Epithelial cell of esophagus (primary cell): ENCODE measurements at regions not wholly inside any gene's neighbourhood (a gene's known extent, or its start where the extent isn't known, plus 50 kb on each side); places are given as distances from the start of the nearest gene placed in this dataset.
"Not testable (repeated sequence)": the region's sequence is repeated elsewhere in the genome, so short reads cannot be mapped to it uniquely, and the experiment has no call there.

ENCODE experiments used
- DNase-seq: peaks from one replicate; pipeline ENCODE4 v3.0.0; 2010; ENCODE audit warnings: low read depth
- H3K4me3 ChIP-seq: 2 replicates; pipeline ENCODE4 v1.5.1; 2011; ENCODE audit warnings: mild to moderate bottlenecking, low read length, control low read depth
- TF ChIP-seq, protein P1 (sequence below): IDR thresholded peaks from 2 replicates; pipeline ENCODE4 v1.5.1; 2011; ENCODE audit warnings: low read depth, mild to moderate bottlenecking, low read length, control low read depth, inconsistent platforms; ENCODE audit not compliant: insufficient read depth; ENCODE audit errors: missing control alignments

DNA sequence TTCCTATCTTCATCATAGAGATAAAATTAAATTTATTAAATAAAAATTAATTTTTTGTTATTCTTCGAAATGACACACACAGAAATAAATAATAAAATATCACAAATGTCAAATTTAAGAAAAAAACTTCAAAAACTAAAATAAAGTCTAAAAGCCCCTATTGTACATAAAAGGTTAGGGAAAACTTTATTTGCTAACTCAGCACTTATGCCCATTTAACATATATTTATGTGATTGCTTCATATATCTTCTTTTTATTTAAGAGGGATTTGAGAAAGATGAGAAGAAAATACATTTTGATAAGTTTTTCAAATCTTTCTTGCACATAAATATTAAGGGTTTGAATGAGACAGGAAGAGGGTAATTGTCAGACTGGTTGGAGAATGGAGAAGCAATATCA, 2350.4 kb upstream of the RAG2 start:
- no peak for DNase-seq
- no peak overlapping the region for H3K4me3 ChIP-seq
- TF ChIP-seq, protein P1, sequence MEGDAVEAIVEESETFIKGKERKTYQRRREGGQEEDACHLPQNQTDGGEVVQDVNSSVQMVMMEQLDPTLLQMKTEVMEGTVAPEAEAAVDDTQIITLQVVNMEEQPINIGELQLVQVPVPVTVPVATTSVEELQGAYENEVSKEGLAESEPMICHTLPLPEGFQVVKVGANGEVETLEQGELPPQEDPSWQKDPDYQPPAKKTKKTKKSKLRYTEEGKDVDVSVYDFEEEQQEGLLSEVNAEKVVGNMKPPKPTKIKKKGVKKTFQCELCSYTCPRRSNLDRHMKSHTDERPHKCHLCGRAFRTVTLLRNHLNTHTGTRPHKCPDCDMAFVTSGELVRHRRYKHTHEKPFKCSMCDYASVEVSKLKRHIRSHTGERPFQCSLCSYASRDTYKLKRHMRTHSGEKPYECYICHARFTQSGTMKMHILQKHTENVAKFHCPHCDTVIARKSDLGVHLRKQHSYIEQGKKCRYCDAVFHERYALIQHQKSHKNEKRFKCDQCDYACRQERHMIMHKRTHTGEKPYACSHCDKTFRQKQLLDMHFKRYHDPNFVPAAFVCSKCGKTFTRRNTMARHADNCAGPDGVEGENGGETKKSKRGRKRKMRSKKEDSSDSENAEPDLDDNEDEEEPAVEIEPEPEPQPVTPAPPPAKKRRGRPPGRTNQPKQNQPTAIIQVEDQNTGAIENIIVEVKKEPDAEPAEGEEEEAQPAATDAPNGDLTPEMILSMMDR, result no peak

DNA sequence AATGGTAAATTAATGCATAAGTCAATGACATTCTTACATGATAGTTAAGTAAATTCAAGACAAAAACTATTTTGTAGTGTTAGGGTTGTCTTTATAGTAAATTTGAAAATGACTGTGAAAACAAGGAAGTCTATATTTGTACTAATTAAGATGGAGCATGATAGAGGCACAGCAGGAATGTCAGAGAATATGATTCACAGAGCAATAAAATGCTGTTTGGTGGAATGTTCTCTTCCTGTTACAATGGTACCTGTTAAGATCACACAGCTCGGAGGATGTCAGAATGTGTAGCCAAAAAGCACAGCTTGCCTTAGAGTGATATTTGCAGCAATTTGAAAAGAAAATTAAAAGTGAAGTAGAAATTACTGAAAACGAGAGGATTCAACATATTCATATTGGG, 2339.7 kb upstream of the RAG2 start:
- TF ChIP-seq, protein P1, result no peak

DNA sequence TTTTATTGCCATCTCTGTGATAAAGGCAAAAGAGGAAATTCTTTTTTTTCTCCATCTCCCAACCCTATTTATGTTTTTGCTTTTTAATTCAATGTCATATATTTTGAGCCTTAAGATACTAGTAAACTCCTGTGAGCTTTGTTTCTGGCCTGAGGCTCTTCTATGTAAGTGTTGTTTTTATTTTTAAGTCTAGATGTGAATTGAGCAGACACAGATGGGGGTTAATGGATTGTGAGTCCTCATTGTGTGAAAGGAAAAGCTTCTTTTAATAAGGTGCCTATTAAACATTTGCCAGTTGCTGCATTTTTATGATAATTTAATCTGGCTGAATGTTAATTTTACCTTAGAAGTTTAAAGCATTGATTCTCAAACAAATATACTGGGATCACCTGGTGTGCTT, 2337.9 kb upstream of the RAG2 start:
- no peak for DNase-seq
- H3K4me3 ChIP-seq, result no peak overlapping the region
- TF ChIP-seq, protein P1, result no peak

More for the DNA sequence above, 2339.7 kb upstream of the RAG2 start:
- H3K4me3 ChIP-seq, result no peak overlapping the region
- DNase-seq, result no peak

DNA sequence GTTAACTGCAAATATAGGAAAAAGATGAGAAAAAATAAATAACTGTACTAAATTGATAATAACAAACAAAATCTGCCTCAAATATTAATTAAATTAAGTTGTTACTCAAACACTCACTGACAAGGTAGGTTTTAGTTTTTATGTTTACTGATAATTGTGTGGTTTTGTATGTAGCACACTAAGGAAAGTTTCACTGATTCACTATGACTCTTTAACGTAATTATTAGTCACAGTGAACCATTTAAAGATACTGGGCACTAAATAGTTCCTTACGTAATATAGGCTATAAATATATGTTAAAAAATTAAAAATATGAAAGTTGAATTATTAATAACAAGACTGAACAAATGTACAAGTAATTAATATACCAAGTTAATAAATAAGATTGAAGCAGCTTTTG, 2330.0 kb upstream of the RAG2 start:
- TF ChIP-seq, protein P1, result no peak
- H3K4me3 ChIP-seq, result no peak overlapping the region
- DNase-seq, result peak; percentile 2

DNA sequence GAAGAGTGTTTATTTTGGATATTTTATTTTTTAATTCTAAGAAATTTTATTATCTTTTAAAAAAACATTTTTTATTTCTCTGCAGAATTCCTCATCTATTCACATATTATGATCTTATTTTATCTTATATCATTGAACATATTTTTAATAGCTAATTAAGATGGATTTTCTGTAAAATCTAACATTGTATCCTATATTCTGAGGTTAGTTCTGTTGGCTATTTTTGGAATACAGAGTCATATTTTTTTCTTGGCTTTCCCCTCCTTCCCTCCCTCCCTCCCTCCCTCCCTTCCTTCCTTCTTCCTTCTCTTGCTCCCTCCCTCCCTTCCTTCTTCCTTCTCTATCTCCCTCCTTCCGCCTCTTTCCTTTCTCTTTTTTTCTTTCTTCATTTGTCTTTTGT, 2326.6 kb upstream of the RAG2 start:
- TF ChIP-seq, protein P1, result no peak
- H3K4me3 ChIP-seq, result no peak overlapping the region
- DNase-seq, result no peak

DNA sequence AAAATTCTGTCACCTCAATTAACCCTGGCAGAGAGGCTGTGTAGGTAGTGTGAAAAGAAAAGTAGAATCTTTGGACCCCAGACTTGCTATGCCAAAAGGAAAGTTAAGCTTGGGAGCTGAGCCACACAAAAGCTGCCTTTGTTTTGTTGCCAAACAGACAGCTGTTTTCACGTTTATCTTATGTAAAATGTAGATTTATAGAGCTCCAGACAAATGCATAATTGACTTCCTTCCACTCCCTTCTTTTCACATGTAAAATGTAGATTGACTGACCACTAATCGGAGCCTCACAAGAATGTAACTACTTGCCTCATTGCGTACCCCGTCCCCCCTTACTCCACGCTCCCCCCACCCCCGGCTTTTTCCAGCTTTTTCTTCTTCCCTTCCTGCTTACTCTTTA, 2302.2 kb upstream of the RAG2 start:
- TF ChIP-seq, protein P1, result no peak
- no peak for DNase-seq
- no peak overlapping the region for H3K4me3 ChIP-seq

DNA sequence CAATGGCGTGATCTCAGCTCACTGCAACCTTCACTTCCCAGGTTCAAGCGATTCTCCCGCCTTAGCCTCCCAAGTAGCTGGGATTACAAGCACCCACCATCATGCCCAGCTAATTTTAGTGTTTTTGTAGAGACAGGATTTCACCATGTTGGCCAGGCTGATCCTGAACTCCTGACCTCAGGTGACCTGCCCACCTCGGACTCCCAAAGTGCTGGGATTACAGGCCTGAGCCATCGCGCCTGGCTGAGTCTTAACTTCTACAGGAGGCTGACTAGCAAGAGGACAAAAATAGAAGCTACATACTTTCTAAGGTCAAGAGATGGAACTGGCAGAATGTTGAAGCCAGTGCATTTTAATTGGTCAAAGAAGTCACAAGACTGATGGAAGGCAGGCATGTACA, 2296.2 kb upstream of the RAG2 start:
- not testable (repeated sequence) for DNase-seq, H3K4me3 ChIP-seq

DNA sequence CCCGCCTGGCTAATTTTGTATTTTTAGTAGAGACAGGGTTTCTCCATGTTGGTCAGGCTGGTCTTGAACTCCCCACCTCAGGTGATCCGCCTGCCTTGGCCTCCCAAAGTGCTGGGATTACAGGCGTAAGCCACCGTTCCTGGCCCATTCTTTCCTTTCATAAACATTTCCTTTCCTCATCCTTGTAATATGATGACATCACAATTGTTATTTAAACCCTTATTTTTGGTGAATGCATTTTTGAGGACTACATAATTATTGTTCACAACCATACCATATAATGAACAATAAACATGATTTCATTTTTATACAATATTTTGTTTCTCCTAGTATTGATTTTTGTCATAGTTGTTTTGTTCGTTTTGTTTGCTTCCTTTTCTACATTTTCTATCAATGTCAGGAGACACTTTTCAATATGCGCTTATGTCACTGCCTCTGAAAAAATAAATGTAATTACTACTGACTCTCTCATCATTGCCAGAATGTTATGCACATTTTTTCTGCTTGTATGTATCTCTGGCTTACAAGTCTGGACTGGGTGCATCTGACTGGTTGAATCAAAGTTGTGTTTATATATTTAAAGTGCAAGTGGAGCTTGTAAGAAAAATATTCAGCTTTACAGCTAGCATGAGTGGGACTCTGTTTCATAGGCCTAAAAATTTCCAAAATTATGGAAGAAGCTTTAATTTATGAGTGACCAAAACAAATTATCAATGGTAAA, 2286.3 kb upstream of the RAG2 start:
- no peak for DNase-seq
- H3K4me3 ChIP-seq, result no peak overlapping the region
- TF ChIP-seq, protein P1, result no peak
